WTC11 (cell line): ENCODE measurements at regions not wholly inside any gene's neighbourhood (a gene's known extent, or its start where the extent isn't known, plus 50 kb on each side); places are given as distances from the start of the nearest gene placed in this dataset.

ENCODE experiments used
- ATAC-seq: fragments of 200-7000 bp; cut with Tn5 transposase; 2 replicates; pipeline ENCODE4 v1.10.0; 2021; ENCODE audit warnings: mild to moderate bottlenecking, moderate library complexity
- CTCF ChIA-PET: fragments of 300-600 bp; sonication (Branson Sonifier 250); formaldehyde crosslinking; loops from one replicate; lab custom pipeline; 2021; ENCODE audit warnings: antibody characterized with exemption; lab: Charles Lee
- POLR2A ChIA-PET: fragments of 350-600 bp; sonication (Branson Sonifier 250); formaldehyde crosslinking; loops from one replicate; lab custom pipeline; 2021; ENCODE audit warnings: antibody characterized with exemption; lab: Charles Lee
- DNase-seq: peaks from one replicate; pipeline ENCODE4 v3.0.0; 2021; ENCODE audit warnings: low spot score
- H3K27ac Mint-ChIP-seq: 2 replicates; pipeline ENCODE4 v1.8.0; 2021; ENCODE audit warnings: mixed read lengths
- H3K27me3 Mint-ChIP-seq: 2 replicates; pipeline ENCODE4 v1.8.0; 2021; ENCODE audit warnings: low read depth, mild to moderate bottlenecking, moderate library complexity, mixed read lengths
- H3K36me3 Mint-ChIP-seq: 2 replicates; pipeline ENCODE4 v1.8.0; 2021; ENCODE audit warnings: mixed read lengths
- H3K4me1 Mint-ChIP-seq: 2 replicates; pipeline ENCODE4 v1.8.0; 2022; ENCODE audit warnings: mixed read lengths
- H3K4me3 Mint-ChIP-seq: 2 replicates; pipeline ENCODE4 v1.8.0; 2021; ENCODE audit warnings: mild to moderate bottlenecking, moderate library complexity, mixed read lengths
- H3K9me3 Mint-ChIP-seq: 2 replicates; pipeline ENCODE4 v1.8.0; 2021; ENCODE audit warnings: mixed read lengths
- ATF1 ChIP-seq: sonication (generic); formaldehyde crosslinking; IDR thresholded peaks from 2 replicates; pipeline ENCODE4 v1.8.1; 2023; ENCODE audit warnings: mild to moderate bottlenecking, moderate library complexity, missing genetic modification reagents
- CBFB ChIP-seq: sonication (generic); formaldehyde crosslinking; IDR thresholded peaks from 2 replicates; pipeline ENCODE4 v1.8.1; 2022; ENCODE audit warnings: mild to moderate bottlenecking, low read depth, missing genetic modification reagents
- CREB1 ChIP-seq: sonication (generic); formaldehyde crosslinking; IDR thresholded peaks from 2 replicates; pipeline ENCODE4 v1.8.0; 2023; ENCODE audit warnings: mild to moderate bottlenecking, missing genetic modification reagents
- CREM ChIP-seq: sonication (generic); formaldehyde crosslinking; IDR thresholded peaks from 2 replicates; pipeline ENCODE4 v1.8.1; 2022; ENCODE audit warnings: mild to moderate bottlenecking, missing genetic modification reagents, moderate library complexity
- GTF2I ChIP-seq: fragments of 250-450 bp; sonication (Bioruptor Pico); conservative IDR thresholded peaks from 2 replicates; pipeline ENCODE4 v1.4.0; 2021; ENCODE audit warnings: mild to moderate bottlenecking
- MYBL2 ChIP-seq: sonication (generic); formaldehyde crosslinking; IDR thresholded peaks from 2 replicates; pipeline ENCODE4 v1.8.1; 2023; ENCODE audit warnings: mild to moderate bottlenecking, moderate library complexity, missing genetic modification reagents
- NFATC4 ChIP-seq: fragments of 250-450 bp; sonication (Bioruptor Pico); IDR thresholded peaks from 2 replicates; pipeline ENCODE4 v1.9.0; 2021; ENCODE audit warnings: mild to moderate bottlenecking
- NR2C2 ChIP-seq: sonication (generic); formaldehyde crosslinking; IDR thresholded peaks from 2 replicates; pipeline ENCODE4 v1.8.0; 2022; ENCODE audit warnings: mild to moderate bottlenecking, missing genetic modification reagents
- OVOL2 ChIP-seq: fragments of 250-450 bp; sonication (Bioruptor Pico); IDR thresholded peaks from 2 replicates; pipeline ENCODE4 v1.9.0; 2021; ENCODE audit warnings: mild to moderate bottlenecking, borderline replicate concordance
- SMAD4 ChIP-seq: sonication (generic); formaldehyde crosslinking; IDR thresholded peaks from 2 replicates; pipeline ENCODE4 v1.8.0; 2022; ENCODE audit warnings: mild to moderate bottlenecking, missing genetic modification reagents
- TCF7 ChIP-seq: sonication (generic); formaldehyde crosslinking; IDR thresholded peaks from 2 replicates; pipeline ENCODE4 v1.8.0; 2022; ENCODE audit warnings: mild to moderate bottlenecking, low read depth, missing genetic modification reagents, moderate library complexity
- TEAD4 ChIP-seq: sonication (generic); formaldehyde crosslinking; IDR thresholded peaks from 2 replicates; pipeline ENCODE4 v1.8.0; 2022; ENCODE audit warnings: mild to moderate bottlenecking, missing genetic modification reagents
- ZNF263 ChIP-seq: sonication (generic); formaldehyde crosslinking; IDR thresholded peaks from 2 replicates; pipeline ENCODE4 v1.8.1; 2022; ENCODE audit warnings: low read depth, mild to moderate bottlenecking, moderate library complexity, missing genetic modification reagents
- TF ChIP-seq, protein P1 (sequence below): sonication (generic); formaldehyde crosslinking; IDR thresholded peaks from 2 replicates; pipeline ENCODE4 v1.8.1; 2022; ENCODE audit warnings: low read depth, mild to moderate bottlenecking, moderate library complexity, missing genetic modification reagents, borderline replicate concordance
- TF ChIP-seq, protein P2 (sequence below): sonication (generic); formaldehyde crosslinking; conservative IDR thresholded peaks from 2 replicates; pipeline ENCODE4 v1.8.1; 2023; ENCODE audit warnings: mild to moderate bottlenecking, low read depth, missing genetic modification reagents, moderate library complexity
- TF ChIP-seq, protein P3 (sequence below): fragments of 250-450 bp; sonication (Bioruptor Pico); IDR thresholded peaks from 2 replicates; pipeline ENCODE4 v1.9.0; 2021; ENCODE audit warnings: mild to moderate bottlenecking
- TF ChIP-seq, protein P4 (sequence below): sonication (generic); formaldehyde crosslinking; conservative IDR thresholded peaks from 2 replicates; pipeline ENCODE4 v1.8.1; 2022; ENCODE audit warnings: mild to moderate bottlenecking, missing genetic modification reagents
- TF ChIP-seq, protein P5 (sequence below): sonication (generic); formaldehyde crosslinking; IDR thresholded peaks from 2 replicates; pipeline ENCODE4 v1.8.1; 2022; ENCODE audit warnings: missing genetic modification reagents, borderline replicate concordance

DNA sequence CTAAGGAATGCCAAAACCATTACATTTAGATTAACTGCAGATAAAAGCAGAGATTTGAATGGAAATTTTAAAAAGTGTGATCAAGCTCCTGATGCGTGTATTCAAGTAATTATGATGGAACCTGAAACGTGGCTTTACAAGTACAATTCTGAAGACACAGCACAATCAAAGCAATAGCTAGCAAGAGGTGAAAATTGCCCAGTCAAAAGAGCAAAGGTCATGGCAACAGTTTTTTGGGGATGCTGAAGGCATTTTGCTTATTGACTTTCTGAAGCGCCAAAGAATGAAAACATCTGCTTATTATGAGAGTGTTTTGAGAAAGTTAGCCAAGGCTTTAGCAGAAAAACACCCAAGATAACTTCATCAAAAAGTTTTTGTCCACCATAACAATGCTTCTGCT lies 389.6 kb upstream of the TENM4 start (continued):
- TF ChIP-seq, protein P1, sequence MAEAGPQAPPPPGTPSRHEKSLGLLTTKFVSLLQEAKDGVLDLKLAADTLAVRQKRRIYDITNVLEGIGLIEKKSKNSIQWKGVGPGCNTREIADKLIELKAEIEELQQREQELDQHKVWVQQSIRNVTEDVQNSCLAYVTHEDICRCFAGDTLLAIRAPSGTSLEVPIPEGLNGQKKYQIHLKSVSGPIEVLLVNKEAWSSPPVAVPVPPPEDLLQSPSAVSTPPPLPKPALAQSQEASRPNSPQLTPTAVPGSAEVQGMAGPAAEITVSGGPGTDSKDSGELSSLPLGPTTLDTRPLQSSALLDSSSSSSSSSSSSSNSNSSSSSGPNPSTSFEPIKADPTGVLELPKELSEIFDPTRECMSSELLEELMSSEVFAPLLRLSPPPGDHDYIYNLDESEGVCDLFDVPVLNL (CRISPR knock-in tag) = no peak
- TF ChIP-seq MYBL2 (CRISPR knock-in tag) = no peak

DNA sequence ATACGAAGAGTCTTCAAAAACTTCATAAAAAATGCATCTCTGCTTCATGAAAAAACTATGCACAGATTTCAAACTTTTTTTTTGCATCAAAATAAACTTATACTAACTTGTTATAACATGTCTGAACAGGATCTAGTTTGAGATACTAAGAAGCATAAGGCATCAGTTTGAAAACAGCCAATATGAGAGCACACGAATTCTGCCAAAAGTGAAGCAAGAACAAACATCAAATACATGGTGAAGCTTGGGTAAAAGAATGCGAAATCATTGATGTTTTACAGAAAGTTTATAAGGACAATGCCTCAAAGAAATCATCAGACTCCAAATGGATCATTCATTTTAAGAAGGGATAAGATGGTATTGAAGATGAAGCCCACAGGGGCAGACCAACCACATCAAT lies 389.1 kb upstream of the TENM4 start:
- CTCF ChIA-PET = no interaction called here
- no peaks in the 10 kb centered on the region for H3K27me3 Mint-ChIP-seq
- POLR2A ChIA-PET = no interaction called here
- ATAC-seq (no peak), DNase-seq (no peak)
- no peak overlapping the region for H3K4me3 Mint-ChIP-seq
- no peaks in the 10 kb centered on the region for H3K9me3 Mint-ChIP-seq
- TF ChIP-seq OVOL2 (CRISPR knock-in tag) (no peak), NR2C2 (no peak), NFATC4 (CRISPR knock-in tag) (no peak), TEAD4 (CRISPR knock-in tag) (no peak), CREM (no peak), ATF1 (CRISPR knock-in tag) (no peak), CREB1 (CRISPR knock-in tag) (no peak), TCF7 (CRISPR knock-in tag) (no peak), SMAD4 (CRISPR knock-in tag) (no peak), ZNF263 (no peak), CBFB (no peak), GTF2I (no peak)
- TF ChIP-seq, protein P1 (CRISPR knock-in tag) = no peak
- TF ChIP-seq, protein P2, sequence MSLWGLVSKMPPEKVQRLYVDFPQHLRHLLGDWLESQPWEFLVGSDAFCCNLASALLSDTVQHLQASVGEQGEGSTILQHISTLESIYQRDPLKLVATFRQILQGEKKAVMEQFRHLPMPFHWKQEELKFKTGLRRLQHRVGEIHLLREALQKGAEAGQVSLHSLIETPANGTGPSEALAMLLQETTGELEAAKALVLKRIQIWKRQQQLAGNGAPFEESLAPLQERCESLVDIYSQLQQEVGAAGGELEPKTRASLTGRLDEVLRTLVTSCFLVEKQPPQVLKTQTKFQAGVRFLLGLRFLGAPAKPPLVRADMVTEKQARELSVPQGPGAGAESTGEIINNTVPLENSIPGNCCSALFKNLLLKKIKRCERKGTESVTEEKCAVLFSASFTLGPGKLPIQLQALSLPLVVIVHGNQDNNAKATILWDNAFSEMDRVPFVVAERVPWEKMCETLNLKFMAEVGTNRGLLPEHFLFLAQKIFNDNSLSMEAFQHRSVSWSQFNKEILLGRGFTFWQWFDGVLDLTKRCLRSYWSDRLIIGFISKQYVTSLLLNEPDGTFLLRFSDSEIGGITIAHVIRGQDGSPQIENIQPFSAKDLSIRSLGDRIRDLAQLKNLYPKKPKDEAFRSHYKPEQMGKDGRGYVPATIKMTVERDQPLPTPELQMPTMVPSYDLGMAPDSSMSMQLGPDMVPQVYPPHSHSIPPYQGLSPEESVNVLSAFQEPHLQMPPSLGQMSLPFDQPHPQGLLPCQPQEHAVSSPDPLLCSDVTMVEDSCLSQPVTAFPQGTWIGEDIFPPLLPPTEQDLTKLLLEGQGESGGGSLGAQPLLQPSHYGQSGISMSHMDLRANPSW (CRISPR knock-in tag) = no peak
- TF ChIP-seq, protein P3, sequence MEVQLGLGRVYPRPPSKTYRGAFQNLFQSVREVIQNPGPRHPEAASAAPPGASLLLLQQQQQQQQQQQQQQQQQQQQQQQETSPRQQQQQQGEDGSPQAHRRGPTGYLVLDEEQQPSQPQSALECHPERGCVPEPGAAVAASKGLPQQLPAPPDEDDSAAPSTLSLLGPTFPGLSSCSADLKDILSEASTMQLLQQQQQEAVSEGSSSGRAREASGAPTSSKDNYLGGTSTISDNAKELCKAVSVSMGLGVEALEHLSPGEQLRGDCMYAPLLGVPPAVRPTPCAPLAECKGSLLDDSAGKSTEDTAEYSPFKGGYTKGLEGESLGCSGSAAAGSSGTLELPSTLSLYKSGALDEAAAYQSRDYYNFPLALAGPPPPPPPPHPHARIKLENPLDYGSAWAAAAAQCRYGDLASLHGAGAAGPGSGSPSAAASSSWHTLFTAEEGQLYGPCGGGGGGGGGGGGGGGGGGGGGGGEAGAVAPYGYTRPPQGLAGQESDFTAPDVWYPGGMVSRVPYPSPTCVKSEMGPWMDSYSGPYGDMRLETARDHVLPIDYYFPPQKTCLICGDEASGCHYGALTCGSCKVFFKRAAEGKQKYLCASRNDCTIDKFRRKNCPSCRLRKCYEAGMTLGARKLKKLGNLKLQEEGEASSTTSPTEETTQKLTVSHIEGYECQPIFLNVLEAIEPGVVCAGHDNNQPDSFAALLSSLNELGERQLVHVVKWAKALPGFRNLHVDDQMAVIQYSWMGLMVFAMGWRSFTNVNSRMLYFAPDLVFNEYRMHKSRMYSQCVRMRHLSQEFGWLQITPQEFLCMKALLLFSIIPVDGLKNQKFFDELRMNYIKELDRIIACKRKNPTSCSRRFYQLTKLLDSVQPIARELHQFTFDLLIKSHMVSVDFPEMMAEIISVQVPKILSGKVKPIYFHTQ (CRISPR knock-in tag) = no peak
- TF ChIP-seq, protein P4, sequence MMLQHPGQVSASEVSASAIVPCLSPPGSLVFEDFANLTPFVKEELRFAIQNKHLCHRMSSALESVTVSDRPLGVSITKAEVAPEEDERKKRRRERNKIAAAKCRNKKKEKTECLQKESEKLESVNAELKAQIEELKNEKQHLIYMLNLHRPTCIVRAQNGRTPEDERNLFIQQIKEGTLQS (CRISPR knock-in tag) = no peak
- TF ChIP-seq, protein P5, sequence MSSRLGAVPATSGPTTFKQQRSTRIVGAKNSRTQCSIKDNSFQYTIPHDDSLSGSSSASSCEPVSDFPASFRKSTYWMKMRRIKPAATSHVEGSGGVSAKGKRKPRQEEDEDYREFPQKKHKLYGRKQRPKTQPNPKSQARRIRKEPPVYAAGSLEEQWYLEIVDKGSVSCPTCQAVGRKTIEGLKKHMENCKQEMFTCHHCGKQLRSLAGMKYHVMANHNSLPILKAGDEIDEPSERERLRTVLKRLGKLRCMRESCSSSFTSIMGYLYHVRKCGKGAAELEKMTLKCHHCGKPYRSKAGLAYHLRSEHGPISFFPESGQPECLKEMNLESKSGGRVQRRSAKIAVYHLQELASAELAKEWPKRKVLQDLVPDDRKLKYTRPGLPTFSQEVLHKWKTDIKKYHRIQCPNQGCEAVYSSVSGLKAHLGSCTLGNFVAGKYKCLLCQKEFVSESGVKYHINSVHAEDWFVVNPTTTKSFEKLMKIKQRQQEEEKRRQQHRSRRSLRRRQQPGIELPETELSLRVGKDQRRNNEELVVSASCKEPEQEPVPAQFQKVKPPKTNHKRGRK = no peak
- H3K27ac Mint-ChIP-seq = no peak overlapping the region
- no peaks in the 10 kb centered on the region for H3K4me1 Mint-ChIP-seq
- no peaks in the 10 kb centered on the region for H3K36me3 Mint-ChIP-seq
